ENCODE measurements at regions not wholly inside any gene's neighbourhood (a gene's known extent, or its start where the extent isn't known, plus 50 kb on each side); places are given as distances from the start of the nearest gene placed in this dataset.

GRCh38 chr3:20316238-20316637 is 130.2 kb upstream of the SGO1 start:
- H3K4me3 ChIP-seq (ENCODE audit: low read depth, low read length): no peak overlapping the region
- H3K27ac ChIP-seq (ENCODE audit: extremely low read depth, low read depth, low read length): no peak overlapping the region
- no peaks in the 10 kb centered on the region for H3K9me3 ChIP-seq (ENCODE audit: control insufficient read depth, insufficient read depth, low read depth, low read length)
- no peaks in the 10 kb centered on the region for H3K4me1 ChIP-seq (ENCODE audit: control insufficient read depth, insufficient read depth, low read length)
- ChIA-PET POLR2A (no interaction called here), CTCF (no interaction called here)
- no peak for TF ChIP-seq YY2 (tag by site-specific recombination; IDR thresholded peaks at IDR 0.05)
- no peak for TF ChIP-seq KLF1 (tag by site-specific recombination; IDR thresholded peaks at IDR 0.05)
- TF ChIP-seq ZNF16 (tag by site-specific recombination; IDR thresholded peaks at IDR 0.05; ENCODE audit: low read depth): no peak
- no peak for TF ChIP-seq ZNF768 (tag by site-specific recombination; IDR thresholded peaks at IDR 0.05)
- no peak for TF ChIP-seq ZEB2 (tag by site-specific recombination; IDR thresholded peaks at IDR 0.05)
- no peaks in the 10 kb centered on the region for H3K36me3 ChIP-seq (ENCODE audit: control insufficient read depth in 2 of 2, insufficient read depth in 1 of 2, low read length in 2 of 2)

GRCh38 chr3:20310629-20311028 is 124.6 kb upstream of the SGO1 start:
- no peaks in the 10 kb centered on the region for H3K9me3 ChIP-seq (ENCODE audit: control insufficient read depth, insufficient read depth, low read depth, low read length)
- no peak overlapping the region for H3K4me3 ChIP-seq (ENCODE audit: low read depth, low read length)
- H3K4me1 ChIP-seq (ENCODE audit: control insufficient read depth, insufficient read depth, low read length): no peaks in the 10 kb centered on the region
- TF ChIP-seq ZNF449 (tag by site-specific recombination; IDR thresholded peaks at IDR 0.05) (no peak), ZNF280D (tag by site-specific recombination; IDR thresholded peaks at IDR 0.05) (no peak), ZNF660 (tag by site-specific recombination; IDR thresholded peaks at IDR 0.05) (no peak), ZNF157 (tag by site-specific recombination; IDR thresholded peaks at IDR 0.05) (no peak), ZNF623 (tag by site-specific recombination; IDR thresholded peaks at IDR 0.05) (no peak), ZNF223 (tag by site-specific recombination; IDR thresholded peaks at IDR 0.05) (no peak), ZNF155 (tag by site-specific recombination; IDR thresholded peaks at IDR 0.05) (no peak), ZBTB26 (tag by site-specific recombination; optimal IDR thresholded peaks at IDR 0.05) (no peak), ZNF488 (tag by site-specific recombination; IDR thresholded peaks at IDR 0.05) (no peak), ZNF280C (tag by site-specific recombination; IDR thresholded peaks at IDR 0.05) (no peak), PRDM1 (tag by site-specific recombination; IDR thresholded peaks at IDR 0.05) (no peak), ZFP3 (tag by site-specific recombination; IDR thresholded peaks at IDR 0.05; ENCODE audit: low read depth) (no peak), ZNF114 (tag by site-specific recombination; IDR thresholded peaks at IDR 0.05) (no peak), ZNF792 (tag by site-specific recombination; IDR thresholded peaks at IDR 0.05) (no peak)
- POLR2A ChIA-PET: no interaction called here
- H3K27ac ChIP-seq (ENCODE audit: extremely low read depth, low read depth, low read length): no peak overlapping the region
- H3K36me3 ChIP-seq (ENCODE audit: control insufficient read depth in 2 of 2, insufficient read depth in 1 of 2, low read length in 2 of 2): no peaks in the 10 kb centered on the region
- CTCF ChIA-PET: no interaction called here
